T-cell (primary cell): ENCODE measurements at regions not wholly inside any gene's neighbourhood (a gene's known extent, or its start where the extent isn't known, plus 50 kb on each side); places are given as distances from the start of the nearest gene placed in this dataset.

ENCODE experiments used
- ATAC-seq, 4 experiments: fragments of 200-7000 bp in 3 of 4; fragments of 150-1000 bp in 1 of 4; cut with Tn5 transposase; replicated peaks in 1 of 4; 1 replicate in 3 of 4; 2 replicates in 1 of 4; pipeline ENCODE4 v1.10.0; 2021; ENCODE audit warnings: moderate library complexity in 3 of 4, mild to moderate bottlenecking in 2 of 4, moderate number of reproducible peaks in 1 of 4
- CTCF ChIA-PET, 2 donors: fragments of 300-600 bp; sonication (Branson Sonifier 250); formaldehyde crosslinking; loops; one replicate each; lab custom pipeline; 2022; ENCODE audit warnings: antibody characterized with exemption in 2 of 2; lab: Charles Lee
- POLR2A ChIA-PET, 2 donors: fragments of 300-600 bp; sonication (Branson Sonifier 250); formaldehyde crosslinking; loops; one replicate each; lab custom pipeline; 2022; ENCODE audit warnings: antibody characterized with exemption in 2 of 2; lab: Charles Lee
- DNase-seq, 35 experiments: peaks; one replicate each; pipeline versions ENCODE4 v3.0.0 to v3.0.0-alpha.2; 2013 to 2023
- H3K27ac ChIP-seq: one replicate; pipeline ENCODE4 v1.5.1; 2013; ENCODE audit warnings: low read length
- H3K27me3 ChIP-seq, 2 experiments: replicated peaks in 1 of 2; 1 replicate in 1 of 2; 2 replicates in 1 of 2; pipeline versions ENCODE4 v1.6.1 to v1.7.0; 2013; ENCODE audit warnings: low read length in 1 of 2, mixed read lengths in 1 of 2; ENCODE audit not compliant: control insufficient read depth in 2 of 2, insufficient read depth in 2 of 2; ENCODE audit errors: extremely low read depth in 1 of 2
- H3K36me3 ChIP-seq, 2 donors: 1 replicate in 1 of 2; 2 replicates in 1 of 2; pipeline versions ENCODE4 v1.6.1 to v1.7.0; 2013; ENCODE audit warnings: low read length in 1 of 2; ENCODE audit not compliant: control insufficient read depth in 2 of 2, insufficient read depth in 1 of 2; ENCODE audit errors: extremely low read depth in 1 of 2
- H3K4me1 ChIP-seq, 2 experiments: 1 replicate in 1 of 2; 2 replicates in 1 of 2; pipeline versions ENCODE4 v1.6.1 to v1.7.0; 2013; ENCODE audit warnings: low read length in 2 of 2, mixed read lengths in 1 of 2; ENCODE audit not compliant: insufficient read depth in 2 of 2, control insufficient read depth in 1 of 2; ENCODE audit errors: extremely low read depth in 1 of 2
- H3K4me3 ChIP-seq, 2 donors: 1 replicate in 1 of 2; 2 replicates in 1 of 2; pipeline versions ENCODE4 v1.5.1 to v1.7.0; 2013; ENCODE audit warnings: mild to moderate bottlenecking in 2 of 2, low read length in 1 of 2, moderate library complexity in 1 of 2; ENCODE audit not compliant: control insufficient read depth in 1 of 2; ENCODE audit errors: extremely low read depth in 1 of 2
- H3K9me3 ChIP-seq: 2 replicates; pipeline ENCODE4 v1.7.0; 2013
- H3K27ac Mint-ChIP-seq, 2 donors: one replicate each; pipeline ENCODE4 v1.8.0; 2020 to 2021; ENCODE audit warnings: mild to moderate bottlenecking in 2 of 2, mixed read lengths in 2 of 2
- H3K27me3 Mint-ChIP-seq, 2 donors: one replicate each; pipeline ENCODE4 v1.8.0; 2021 to 2022; ENCODE audit warnings: mixed read lengths in 2 of 2
- H3K36me3 Mint-ChIP-seq: one replicate; pipeline ENCODE4 v1.8.0; 2021; ENCODE audit warnings: mixed read lengths
- H3K4me1 Mint-ChIP-seq, 3 donors: one replicate each; pipeline ENCODE4 v1.8.0; 2020 to 2022; ENCODE audit warnings: mixed read lengths in 3 of 3, mild to moderate bottlenecking in 1 of 3
- H3K4me3 Mint-ChIP-seq, 3 donors: one replicate each; pipeline ENCODE4 v1.8.0; 2020 to 2022; ENCODE audit warnings: mild to moderate bottlenecking in 3 of 3, mixed read lengths in 3 of 3, moderate library complexity in 3 of 3
- H3K9me3 Mint-ChIP-seq, 3 donors: one replicate each; pipeline ENCODE4 v1.8.0; 2020 to 2022; ENCODE audit warnings: mixed read lengths in 3 of 3
- WGBS: methylation state at CpG from one replicate; pipeline ENCODE4 v1.1.5; 2013; ENCODE audit warnings: missing lambda C conversion rate; ENCODE audit not compliant: insufficient coverage; 5-methylcytosine and 5-hydroxymethylcytosine counted together

GRCh38 chr4:53959343-53960120 lies 104.9 kb downstream of the CHIC2 start:
- CTCF ChIA-PET = no interaction called here
- WGBS = 82% methylated on average over 4 of the region's 16 CpGs

GRCh38 chr4:53956454-53956853 lies 108.0 kb downstream of the CHIC2 start:
- no peaks in the 10 kb centered on the region for H3K27me3 Mint-ChIP-seq
- DNase-seq = no peak
- H3K27ac Mint-ChIP-seq = no peak overlapping the region
- no peaks in the 10 kb centered on the region for H3K4me1 ChIP-seq
- ChIA-PET POLR2A (no interaction called here), CTCF (no interaction called here)
- H3K4me3 Mint-ChIP-seq = no peak overlapping the region
- H3K36me3 Mint-ChIP-seq = no peaks in the 10 kb centered on the region
- no peak for ATAC-seq
- no peaks in the 10 kb centered on the region for H3K36me3 ChIP-seq
- no peaks in the 10 kb centered on the region for H3K9me3 Mint-ChIP-seq
- no peaks in the 10 kb centered on the region for H3K9me3 ChIP-seq
- H3K27me3 ChIP-seq = no peaks in the 10 kb centered on the region
- no peak overlapping the region for H3K27ac ChIP-seq
- no peaks in the 10 kb centered on the region for H3K4me1 Mint-ChIP-seq
- H3K4me3 ChIP-seq = no peak overlapping the region

More at GRCh38 chr4:53959343-53960120, 104.9 kb downstream of the CHIC2 start:
- Histone ChIP-seq H3K27me3 (no peaks in the 10 kb centered on the region), H3K27ac (no peak overlapping the region), H3K9me3 (no peaks in the 10 kb centered on the region), H3K4me1 (no peaks in the 10 kb centered on the region), H3K4me3 (no peak overlapping the region), H3K36me3 (no peaks in the 10 kb centered on the region)
- Mint-ChIP-seq H3K9me3 (no peaks in the 10 kb centered on the region), H3K4me1 (no peaks in the 10 kb centered on the region), H3K27me3 (no peaks in the 10 kb centered on the region), H3K36me3 (no peaks in the 10 kb centered on the region), H3K4me3 (no peak overlapping the region), H3K27ac (no peak overlapping the region)
- DNase-seq (no peak), ATAC-seq (no peak)
- POLR2A ChIA-PET = no interaction called here

GRCh38 chr4:53956053-53956452 lies 108.4 kb downstream of the CHIC2 start:
- no peaks in the 10 kb centered on the region for H3K27me3 Mint-ChIP-seq
- Histone ChIP-seq H3K27ac (no peak overlapping the region), H3K27me3 (no peaks in the 10 kb centered on the region), H3K4me3 (no peak overlapping the region), H3K4me1 (no peaks in the 10 kb centered on the region), H3K36me3 (no peaks in the 10 kb centered on the region), H3K9me3 (no peaks in the 10 kb centered on the region)
- H3K36me3 Mint-ChIP-seq = no peaks in the 10 kb centered on the region
- WGBS = 90% methylated on average over 5 of the region's 5 CpGs
- H3K4me3 Mint-ChIP-seq = no peak overlapping the region
- no peaks in the 10 kb centered on the region for H3K9me3 Mint-ChIP-seq
- POLR2A ChIA-PET = no interaction called here
- no peak for ATAC-seq
- CTCF ChIA-PET = no interaction called here
- DNase-seq = no peak
- H3K27ac Mint-ChIP-seq = no peak overlapping the region
- no peaks in the 10 kb centered on the region for H3K4me1 Mint-ChIP-seq

GRCh38 chr4:53951414-53951813 lies 113.0 kb downstream of the CHIC2 start:
- ATAC-seq = no peak
- ChIA-PET POLR2A (interaction anchor here in 1 of 2 donors (0.6 kb wide), 1 partner anchor 74 kb away, joined by 3 read pairs; no protein-coding TSS in a partner anchor), CTCF (no interaction called here)
- Histone ChIP-seq H3K27me3 (peaks cover 0 to 4% of the 10 kb centered on the region in 2 experiments), H3K4me1 (no peaks in the 10 kb centered on the region), H3K27ac (no peak overlapping the region), H3K9me3 (no peaks in the 10 kb centered on the region), H3K36me3 (no peaks in the 10 kb centered on the region), H3K4me3 (no peak overlapping the region)
- no peak for DNase-seq
- H3K9me3 Mint-ChIP-seq = no peaks in the 10 kb centered on the region
- H3K27ac Mint-ChIP-seq = no peak overlapping the region
- no peaks in the 10 kb centered on the region for H3K27me3 Mint-ChIP-seq
- peaks cover 6% of the 10 kb centered on the region for H3K36me3 Mint-ChIP-seq
- WGBS = 85% methylated on average over 3 of the region's 4 CpGs
- no peak overlapping the region for H3K4me3 Mint-ChIP-seq
- no peaks in the 10 kb centered on the region for H3K4me1 Mint-ChIP-seq

- WGBS = no CpG with 5 or more reads among the region's 2 CpGs
These were observed 120.9 kb downstream of the CHIC2 start for GRCh38 chr4:53943345-53944085.

GRCh38 chr4:53942712-53943111 lies 121.7 kb downstream of the CHIC2 start:
- H3K4me3 ChIP-seq = no peak overlapping the region
- CTCF ChIA-PET = no interaction called here
- no peaks in the 10 kb centered on the region for H3K4me1 Mint-ChIP-seq

More at GRCh38 chr4:53943345-53944085, 120.9 kb downstream of the CHIC2 start:
- no peak overlapping the region for H3K4me3 ChIP-seq
- Mint-ChIP-seq H3K4me3 (no peak overlapping the region), H3K4me1 (no peaks in the 10 kb centered on the region), H3K9me3 (peaks cover 0 to 11% (median 0%) of the 10 kb centered on the region in 3 donors), H3K27ac (no peak overlapping the region), H3K27me3 (no peaks in the 10 kb centered on the region), H3K36me3 (peaks cover 10% of the 10 kb centered on the region)
- ChIA-PET POLR2A (no interaction called here), CTCF (no interaction called here)
- H3K9me3 ChIP-seq = no peaks in the 10 kb centered on the region
- DNase-seq (no peak), ATAC-seq (no peak)
- no peaks in the 10 kb centered on the region for H3K4me1 ChIP-seq
- no peaks in the 10 kb centered on the region for H3K36me3 ChIP-seq
- H3K27ac ChIP-seq = no peak overlapping the region
- H3K27me3 ChIP-seq = peaks cover 0 to 4% of the 10 kb centered on the region in 2 experiments

More at GRCh38 chr4:53942712-53943111, 121.7 kb downstream of the CHIC2 start:
- H3K36me3 Mint-ChIP-seq = peaks cover 13% of the 10 kb centered on the region
- H3K36me3 ChIP-seq = no peaks in the 10 kb centered on the region
- no peak overlapping the region for H3K27ac Mint-ChIP-seq
- H3K27me3 Mint-ChIP-seq = peaks cover 0 to 4% of the 10 kb centered on the region in 2 donors
- no peaks in the 10 kb centered on the region for H3K9me3 ChIP-seq
- peaks cover 0 to 4% of the 10 kb centered on the region in 2 experiments for H3K27me3 ChIP-seq
- H3K27ac ChIP-seq = no peak overlapping the region
- H3K4me3 Mint-ChIP-seq = no peak overlapping the region
- no peak for ATAC-seq
- peaks cover 0 to 11% (median 0%) of the 10 kb centered on the region in 3 donors for H3K9me3 Mint-ChIP-seq
- no peaks in the 10 kb centered on the region for H3K4me1 ChIP-seq
- WGBS = 20% methylated on average over 1 of the region's 3 CpGs
- POLR2A ChIA-PET = no interaction called here
- no peak for DNase-seq
